WTC11 (cell line): ENCODE measurements at regions not wholly inside any gene's neighbourhood (a gene's known extent, or its start where the extent isn't known, plus 50 kb on each side); places are given as distances from the start of the nearest gene placed in this dataset.

Experiments
- ATAC-seq: fragments of 200-7000 bp; cut with Tn5 transposase; 2 replicates; pipeline ENCODE4 v1.10.0; 2021; ENCODE audit warnings: mild to moderate bottlenecking, moderate library complexity
- CTCF ChIA-PET: fragments of 300-600 bp; sonication (Branson Sonifier 250); formaldehyde crosslinking; loops from one replicate; lab custom pipeline; 2021; ENCODE audit warnings: antibody characterized with exemption; lab: Charles Lee
- POLR2A ChIA-PET: fragments of 350-600 bp; sonication (Branson Sonifier 250); formaldehyde crosslinking; loops from one replicate; lab custom pipeline; 2021; ENCODE audit warnings: antibody characterized with exemption; lab: Charles Lee
- DNase-seq: peaks from one replicate; pipeline ENCODE4 v3.0.0; 2021; ENCODE audit warnings: low spot score
- H3K27ac Mint-ChIP-seq: 2 replicates; pipeline ENCODE4 v1.8.0; 2021; ENCODE audit warnings: mixed read lengths
- H3K27me3 Mint-ChIP-seq: 2 replicates; pipeline ENCODE4 v1.8.0; 2021; ENCODE audit warnings: low read depth, mild to moderate bottlenecking, moderate library complexity, mixed read lengths
- H3K36me3 Mint-ChIP-seq: 2 replicates; pipeline ENCODE4 v1.8.0; 2021; ENCODE audit warnings: mixed read lengths
- H3K4me1 Mint-ChIP-seq: 2 replicates; pipeline ENCODE4 v1.8.0; 2022; ENCODE audit warnings: mixed read lengths
- H3K4me3 Mint-ChIP-seq: 2 replicates; pipeline ENCODE4 v1.8.0; 2021; ENCODE audit warnings: mild to moderate bottlenecking, moderate library complexity, mixed read lengths
- H3K9me3 Mint-ChIP-seq: 2 replicates; pipeline ENCODE4 v1.8.0; 2021; ENCODE audit warnings: mixed read lengths
- ELF4 ChIP-seq: sonication (generic); formaldehyde crosslinking; IDR thresholded peaks from 2 replicates; pipeline ENCODE4 v1.8.1; 2022; ENCODE audit warnings: low read depth, mild to moderate bottlenecking, moderate library complexity, missing genetic modification reagents
- FOXP1 ChIP-seq: sonication (generic); formaldehyde crosslinking; IDR thresholded peaks from 2 replicates; pipeline ENCODE4 v1.8.0; 2022; ENCODE audit warnings: missing genetic modification reagents, mild to moderate bottlenecking, moderate library complexity, borderline replicate concordance
- GRHL2 ChIP-seq: fragments of 250-450 bp; sonication (Bioruptor Pico); IDR thresholded peaks from 2 replicates; pipeline ENCODE4 v1.8.0; 2022; ENCODE audit warnings: mild to moderate bottlenecking, moderate library complexity; ENCODE audit not compliant: insufficient replicate concordance, severe bottlenecking
- GTF2I ChIP-seq: fragments of 250-450 bp; sonication (Bioruptor Pico); conservative IDR thresholded peaks from 2 replicates; pipeline ENCODE4 v1.4.0; 2021; ENCODE audit warnings: mild to moderate bottlenecking
- JUN ChIP-seq: sonication (generic); formaldehyde crosslinking; IDR thresholded peaks from 2 replicates; pipeline ENCODE4 v1.8.0; 2023; ENCODE audit warnings: mild to moderate bottlenecking, missing genetic modification reagents
- NR1H2 ChIP-seq: sonication (generic); formaldehyde crosslinking; IDR thresholded peaks from 2 replicates; pipeline ENCODE4 v1.9.0; 2021; ENCODE audit warnings: mild to moderate bottlenecking, moderate library complexity, missing genetic modification reagents
- NR3C1 ChIP-seq: sonication (generic); formaldehyde crosslinking; conservative IDR thresholded peaks from 2 replicates; pipeline ENCODE4 v1.8.1; 2023; ENCODE audit warnings: low read depth, mild to moderate bottlenecking, missing genetic modification reagents
- PRRX2 ChIP-seq: fragments of 250-450 bp; sonication (Bioruptor Pico); IDR thresholded peaks from 2 replicates; pipeline ENCODE4 v1.8.0; 2021; ENCODE audit warnings: mild to moderate bottlenecking
- SMAD4 ChIP-seq: sonication (generic); formaldehyde crosslinking; IDR thresholded peaks from 2 replicates; pipeline ENCODE4 v1.8.0; 2022; ENCODE audit warnings: mild to moderate bottlenecking, missing genetic modification reagents
- SP1 ChIP-seq: sonication (generic); formaldehyde crosslinking; conservative IDR thresholded peaks from 2 replicates; pipeline ENCODE4 v1.8.1; 2022; ENCODE audit warnings: missing genetic modification reagents
- TEAD1 ChIP-seq: sonication (generic); formaldehyde crosslinking; IDR thresholded peaks from 2 replicates; pipeline ENCODE4 v1.8.0; 2022; ENCODE audit warnings: mild to moderate bottlenecking, missing genetic modification reagents
- TP53 ChIP-seq: sonication (generic); formaldehyde crosslinking; IDR thresholded peaks from 2 replicates; pipeline ENCODE4 v1.8.1; 2023; ENCODE audit warnings: mild to moderate bottlenecking, missing genetic modification reagents
- ZNF263 ChIP-seq: sonication (generic); formaldehyde crosslinking; IDR thresholded peaks from 2 replicates; pipeline ENCODE4 v1.8.1; 2022; ENCODE audit warnings: low read depth, mild to moderate bottlenecking, moderate library complexity, missing genetic modification reagents
- TF ChIP-seq, protein P1 (sequence below): sonication (generic); formaldehyde crosslinking; IDR thresholded peaks from 2 replicates; pipeline ENCODE4 v1.8.1; 2022; ENCODE audit warnings: mild to moderate bottlenecking, moderate library complexity, missing genetic modification reagents
- TF ChIP-seq, protein P2 (sequence below): sonication (generic); formaldehyde crosslinking; IDR thresholded peaks from 2 replicates; pipeline ENCODE4 v1.8.1; 2023; ENCODE audit warnings: mild to moderate bottlenecking, missing genetic modification reagents, moderate library complexity
- TF ChIP-seq, protein P3 (sequence below): sonication (generic); formaldehyde crosslinking; IDR thresholded peaks from 2 replicates; pipeline ENCODE4 v1.8.0; 2022; ENCODE audit warnings: mild to moderate bottlenecking, missing genetic modification reagents
- TF ChIP-seq, protein P4 (sequence below): sonication (generic); formaldehyde crosslinking; IDR thresholded peaks from 2 replicates; pipeline ENCODE4 v1.8.0; 2022; ENCODE audit warnings: mild to moderate bottlenecking, missing genetic modification reagents
- TF ChIP-seq, protein P5 (sequence below): sonication (generic); formaldehyde crosslinking; IDR thresholded peaks from 2 replicates; pipeline ENCODE4 v1.8.1; 2022; ENCODE audit warnings: mild to moderate bottlenecking, missing genetic modification reagents, moderate library complexity, borderline replicate concordance
- TF ChIP-seq, protein P6 (sequence below): sonication (generic); formaldehyde crosslinking; IDR thresholded peaks from 2 replicates; pipeline ENCODE4 v1.8.0; 2023; ENCODE audit warnings: missing genetic modification reagents
- TF ChIP-seq, protein P7 (sequence below): sonication (generic); formaldehyde crosslinking; IDR thresholded peaks from 2 replicates; pipeline ENCODE4 v1.8.1; 2023; ENCODE audit warnings: mild to moderate bottlenecking, missing genetic modification reagents, borderline replicate concordance
- TF ChIP-seq, protein P8 (sequence below): sonication (generic); formaldehyde crosslinking; IDR thresholded peaks from 2 replicates; pipeline ENCODE4 v1.8.1; 2023; ENCODE audit warnings: mild to moderate bottlenecking, moderate library complexity, missing genetic modification reagents
- TF ChIP-seq, protein P9 (sequence below): sonication (generic); formaldehyde crosslinking; IDR thresholded peaks from 2 replicates; pipeline ENCODE4 v1.8.0; 2022; ENCODE audit warnings: mild to moderate bottlenecking, missing genetic modification reagents

DNA sequence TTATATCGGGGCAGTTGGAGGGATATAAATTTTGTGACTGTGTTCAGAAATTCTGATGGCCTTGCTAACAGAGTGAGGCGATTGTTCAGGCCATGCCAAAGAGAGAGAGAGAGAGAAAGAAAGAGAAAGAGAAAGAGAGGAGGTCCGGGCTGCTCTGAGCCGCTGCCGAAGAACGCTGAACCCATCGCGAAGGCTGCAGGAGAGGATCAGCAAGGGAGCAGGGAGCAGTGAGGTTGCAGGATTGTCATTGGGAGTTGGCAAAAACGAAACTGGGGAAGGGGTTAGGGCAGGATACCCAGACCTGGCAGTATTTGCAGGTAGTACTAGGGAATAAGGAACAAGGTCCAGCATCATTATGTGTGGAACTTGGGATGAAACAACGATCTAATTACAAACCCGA, 537.1 kb downstream of the INSC start:
- POLR2A ChIA-PET, result no interaction called here
- no peak overlapping the region for H3K4me3 Mint-ChIP-seq
- CTCF ChIA-PET, result interaction anchor here (1.0 kb wide), 1 partner anchor 297 kb away, joined by 3 read pairs; no protein-coding TSS in a partner anchor
- H3K4me1 Mint-ChIP-seq, result peaks cover 22% of the 10 kb centered on the region
- DNase-seq (no peak), ATAC-seq (no peak)
- no peaks in the 10 kb centered on the region for H3K9me3 Mint-ChIP-seq
- H3K27ac Mint-ChIP-seq, result no peak overlapping the region; the same call in 1 of the 2 replicates
- H3K27me3 Mint-ChIP-seq, result no peaks in the 10 kb centered on the region; the same call in 1 of the 2 replicates
- TF ChIP-seq TEAD1 (CRISPR knock-in tag), result no peak
- TF ChIP-seq NR3C1, result no peak
- TF ChIP-seq, protein P1, sequence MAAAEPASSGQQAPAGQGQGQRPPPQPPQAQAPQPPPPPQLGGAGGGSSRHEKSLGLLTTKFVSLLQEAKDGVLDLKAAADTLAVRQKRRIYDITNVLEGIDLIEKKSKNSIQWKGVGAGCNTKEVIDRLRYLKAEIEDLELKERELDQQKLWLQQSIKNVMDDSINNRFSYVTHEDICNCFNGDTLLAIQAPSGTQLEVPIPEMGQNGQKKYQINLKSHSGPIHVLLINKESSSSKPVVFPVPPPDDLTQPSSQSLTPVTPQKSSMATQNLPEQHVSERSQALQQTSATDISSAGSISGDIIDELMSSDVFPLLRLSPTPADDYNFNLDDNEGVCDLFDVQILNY, result no peak
- no peak for TF ChIP-seq NR1H2 (CRISPR knock-in tag)
- no peaks in the 10 kb centered on the region for H3K36me3 Mint-ChIP-seq

DNA sequence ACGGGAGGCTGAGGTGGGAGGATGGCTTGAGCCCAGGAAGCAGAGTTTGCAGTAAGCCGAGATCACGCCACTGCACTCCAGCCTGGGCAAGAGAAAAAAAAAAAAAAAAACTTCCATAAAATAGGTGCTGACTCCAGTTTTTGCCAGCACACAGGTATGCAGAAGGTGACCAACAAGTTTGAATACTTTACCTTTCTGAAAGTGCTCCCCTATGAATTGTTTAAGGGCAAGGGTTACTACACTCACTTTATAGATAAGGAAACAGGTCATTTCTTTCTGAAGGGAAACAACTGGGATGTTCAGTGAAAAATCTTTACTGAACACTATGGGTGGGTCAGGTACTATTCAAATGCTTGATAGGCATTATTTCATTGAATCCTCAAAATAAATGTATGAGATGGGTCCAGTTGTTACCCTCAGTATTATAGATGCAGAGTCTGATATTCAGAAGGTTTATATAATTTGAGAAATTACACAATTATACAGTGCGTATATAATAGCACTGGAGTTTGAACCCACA, 538.5 kb downstream of the INSC start:
- ATAC-seq, result no peak
- H3K36me3 Mint-ChIP-seq, result no peaks in the 10 kb centered on the region
- no peak overlapping the region for H3K4me3 Mint-ChIP-seq
- H3K27me3 Mint-ChIP-seq, result no peaks in the 10 kb centered on the region; the same call in 1 of the 2 replicates
- H3K4me1 Mint-ChIP-seq, result peaks cover 22% of the 10 kb centered on the region
- no peak for DNase-seq
- no peak overlapping the region for H3K27ac Mint-ChIP-seq
- POLR2A ChIA-PET, result no interaction called here
- CTCF ChIA-PET, result interaction anchor here (0.7 kb wide), 1 partner anchor 77 kb away, joined by 3 read pairs; no protein-coding TSS in a partner anchor
- H3K9me3 Mint-ChIP-seq, result no peaks in the 10 kb centered on the region
- TF ChIP-seq JUN (CRISPR knock-in tag) (no peak), SP1 (CRISPR knock-in tag) (no peak), SMAD4 (CRISPR knock-in tag) (no peak), PRRX2 (CRISPR knock-in tag) (no peak), FOXP1 (CRISPR knock-in tag) (no peak), GRHL2 (CRISPR knock-in tag) (no peak), ELF4 (CRISPR knock-in tag) (no peak), NR3C1 (no peak), ZNF263 (no peak), TP53 (no peak), GTF2I (no peak)
- TF ChIP-seq, protein P2, sequence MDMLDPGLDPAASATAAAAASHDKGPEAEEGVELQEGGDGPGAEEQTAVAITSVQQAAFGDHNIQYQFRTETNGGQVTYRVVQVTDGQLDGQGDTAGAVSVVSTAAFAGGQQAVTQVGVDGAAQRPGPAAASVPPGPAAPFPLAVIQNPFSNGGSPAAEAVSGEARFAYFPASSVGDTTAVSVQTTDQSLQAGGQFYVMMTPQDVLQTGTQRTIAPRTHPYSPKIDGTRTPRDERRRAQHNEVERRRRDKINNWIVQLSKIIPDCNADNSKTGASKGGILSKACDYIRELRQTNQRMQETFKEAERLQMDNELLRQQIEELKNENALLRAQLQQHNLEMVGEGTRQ (CRISPR knock-in tag), result no peak
- TF ChIP-seq, protein P3, sequence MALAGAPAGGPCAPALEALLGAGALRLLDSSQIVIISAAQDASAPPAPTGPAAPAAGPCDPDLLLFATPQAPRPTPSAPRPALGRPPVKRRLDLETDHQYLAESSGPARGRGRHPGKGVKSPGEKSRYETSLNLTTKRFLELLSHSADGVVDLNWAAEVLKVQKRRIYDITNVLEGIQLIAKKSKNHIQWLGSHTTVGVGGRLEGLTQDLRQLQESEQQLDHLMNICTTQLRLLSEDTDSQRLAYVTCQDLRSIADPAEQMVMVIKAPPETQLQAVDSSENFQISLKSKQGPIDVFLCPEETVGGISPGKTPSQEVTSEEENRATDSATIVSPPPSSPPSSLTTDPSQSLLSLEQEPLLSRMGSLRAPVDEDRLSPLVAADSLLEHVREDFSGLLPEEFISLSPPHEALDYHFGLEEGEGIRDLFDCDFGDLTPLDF (CRISPR knock-in tag), result no peak
- TF ChIP-seq, protein P4, sequence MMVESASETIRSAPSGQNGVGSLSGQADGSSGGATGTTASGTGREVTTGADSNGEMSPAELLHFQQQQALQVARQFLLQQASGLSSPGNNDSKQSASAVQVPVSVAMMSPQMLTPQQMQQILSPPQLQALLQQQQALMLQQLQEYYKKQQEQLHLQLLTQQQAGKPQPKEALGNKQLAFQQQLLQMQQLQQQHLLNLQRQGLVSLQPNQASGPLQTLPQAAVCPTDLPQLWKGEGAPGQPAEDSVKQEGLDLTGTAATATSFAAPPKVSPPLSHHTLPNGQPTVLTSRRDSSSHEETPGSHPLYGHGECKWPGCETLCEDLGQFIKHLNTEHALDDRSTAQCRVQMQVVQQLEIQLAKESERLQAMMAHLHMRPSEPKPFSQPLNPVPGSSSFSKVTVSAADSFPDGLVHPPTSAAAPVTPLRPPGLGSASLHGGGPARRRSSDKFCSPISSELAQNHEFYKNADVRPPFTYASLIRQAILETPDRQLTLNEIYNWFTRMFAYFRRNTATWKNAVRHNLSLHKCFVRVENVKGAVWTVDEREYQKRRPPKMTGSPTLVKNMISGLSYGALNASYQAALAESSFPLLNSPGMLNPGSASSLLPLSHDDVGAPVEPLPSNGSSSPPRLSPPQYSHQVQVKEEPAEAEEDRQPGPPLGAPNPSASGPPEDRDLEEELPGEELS (CRISPR knock-in tag), result no peak
- TF ChIP-seq, protein P5, sequence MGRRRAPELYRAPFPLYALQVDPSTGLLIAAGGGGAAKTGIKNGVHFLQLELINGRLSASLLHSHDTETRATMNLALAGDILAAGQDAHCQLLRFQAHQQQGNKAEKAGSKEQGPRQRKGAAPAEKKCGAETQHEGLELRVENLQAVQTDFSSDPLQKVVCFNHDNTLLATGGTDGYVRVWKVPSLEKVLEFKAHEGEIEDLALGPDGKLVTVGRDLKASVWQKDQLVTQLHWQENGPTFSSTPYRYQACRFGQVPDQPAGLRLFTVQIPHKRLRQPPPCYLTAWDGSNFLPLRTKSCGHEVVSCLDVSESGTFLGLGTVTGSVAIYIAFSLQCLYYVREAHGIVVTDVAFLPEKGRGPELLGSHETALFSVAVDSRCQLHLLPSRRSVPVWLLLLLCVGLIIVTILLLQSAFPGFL, result no peak
- TF ChIP-seq, protein P6, sequence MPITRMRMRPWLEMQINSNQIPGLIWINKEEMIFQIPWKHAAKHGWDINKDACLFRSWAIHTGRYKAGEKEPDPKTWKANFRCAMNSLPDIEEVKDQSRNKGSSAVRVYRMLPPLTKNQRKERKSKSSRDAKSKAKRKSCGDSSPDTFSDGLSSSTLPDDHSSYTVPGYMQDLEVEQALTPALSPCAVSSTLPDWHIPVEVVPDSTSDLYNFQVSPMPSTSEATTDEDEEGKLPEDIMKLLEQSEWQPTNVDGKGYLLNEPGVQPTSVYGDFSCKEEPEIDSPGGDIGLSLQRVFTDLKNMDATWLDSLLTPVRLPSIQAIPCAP (CRISPR knock-in tag), result no peak
- TF ChIP-seq, protein P7, sequence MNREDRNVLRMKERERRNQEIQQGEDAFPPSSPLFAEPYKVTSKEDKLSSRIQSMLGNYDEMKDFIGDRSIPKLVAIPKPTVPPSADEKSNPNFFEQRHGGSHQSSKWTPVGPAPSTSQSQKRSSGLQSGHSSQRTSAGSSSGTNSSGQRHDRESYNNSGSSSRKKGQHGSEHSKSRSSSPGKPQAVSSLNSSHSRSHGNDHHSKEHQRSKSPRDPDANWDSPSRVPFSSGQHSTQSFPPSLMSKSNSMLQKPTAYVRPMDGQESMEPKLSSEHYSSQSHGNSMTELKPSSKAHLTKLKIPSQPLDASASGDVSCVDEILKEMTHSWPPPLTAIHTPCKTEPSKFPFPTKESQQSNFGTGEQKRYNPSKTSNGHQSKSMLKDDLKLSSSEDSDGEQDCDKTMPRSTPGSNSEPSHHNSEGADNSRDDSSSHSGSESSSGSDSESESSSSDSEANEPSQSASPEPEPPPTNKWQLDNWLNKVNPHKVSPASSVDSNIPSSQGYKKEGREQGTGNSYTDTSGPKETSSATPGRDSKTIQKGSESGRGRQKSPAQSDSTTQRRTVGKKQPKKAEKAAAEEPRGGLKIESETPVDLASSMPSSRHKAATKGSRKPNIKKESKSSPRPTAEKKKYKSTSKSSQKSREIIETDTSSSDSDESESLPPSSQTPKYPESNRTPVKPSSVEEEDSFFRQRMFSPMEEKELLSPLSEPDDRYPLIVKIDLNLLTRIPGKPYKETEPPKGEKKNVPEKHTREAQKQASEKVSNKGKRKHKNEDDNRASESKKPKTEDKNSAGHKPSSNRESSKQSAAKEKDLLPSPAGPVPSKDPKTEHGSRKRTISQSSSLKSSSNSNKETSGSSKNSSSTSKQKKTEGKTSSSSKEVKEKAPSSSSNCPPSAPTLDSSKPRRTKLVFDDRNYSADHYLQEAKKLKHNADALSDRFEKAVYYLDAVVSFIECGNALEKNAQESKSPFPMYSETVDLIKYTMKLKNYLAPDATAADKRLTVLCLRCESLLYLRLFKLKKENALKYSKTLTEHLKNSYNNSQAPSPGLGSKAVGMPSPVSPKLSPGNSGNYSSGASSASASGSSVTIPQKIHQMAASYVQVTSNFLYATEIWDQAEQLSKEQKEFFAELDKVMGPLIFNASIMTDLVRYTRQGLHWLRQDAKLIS, result no peak
- TF ChIP-seq, protein P8, sequence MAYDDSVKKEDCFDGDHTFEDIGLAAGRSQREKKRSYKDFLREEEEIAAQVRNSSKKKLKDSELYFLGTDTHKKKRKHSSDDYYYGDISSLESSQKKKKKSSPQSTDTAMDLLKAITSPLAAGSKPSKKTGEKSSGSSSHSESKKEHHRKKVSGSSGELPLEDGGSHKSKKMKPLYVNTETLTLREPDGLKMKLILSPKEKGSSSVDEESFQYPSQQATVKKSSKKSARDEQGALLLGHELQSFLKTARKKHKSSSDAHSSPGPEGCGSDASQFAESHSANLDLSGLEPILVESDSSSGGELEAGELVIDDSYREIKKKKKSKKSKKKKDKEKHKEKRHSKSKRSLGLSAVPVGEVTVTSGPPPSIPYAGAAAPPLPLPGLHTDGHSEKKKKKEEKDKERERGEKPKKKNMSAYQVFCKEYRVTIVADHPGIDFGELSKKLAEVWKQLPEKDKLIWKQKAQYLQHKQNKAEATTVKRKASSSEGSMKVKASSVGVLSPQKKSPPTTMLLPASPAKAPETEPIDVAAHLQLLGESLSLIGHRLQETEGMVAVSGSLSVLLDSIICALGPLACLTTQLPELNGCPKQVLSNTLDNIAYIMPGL (CRISPR knock-in tag), result no peak
- TF ChIP-seq, protein P9, sequence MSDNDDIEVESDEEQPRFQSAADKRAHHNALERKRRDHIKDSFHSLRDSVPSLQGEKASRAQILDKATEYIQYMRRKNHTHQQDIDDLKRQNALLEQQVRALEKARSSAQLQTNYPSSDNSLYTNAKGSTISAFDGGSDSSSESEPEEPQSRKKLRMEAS (CRISPR knock-in tag), result no peak
